HEK293 (cell line): ENCODE measurements at regions not wholly inside any gene's neighbourhood (a gene's known extent, or its start where the extent isn't known, plus 50 kb on each side); places are given as distances from the start of the nearest gene placed in this dataset.

Experiments
- CTCF ChIP-seq: fragments of 450-650 bp; formaldehyde crosslinking; IDR thresholded peaks from 2 replicates; pipeline ENCODE4 v1.5.1; 2016; ENCODE audit warnings: missing biosample characterization, missing genetic modification characterization
- HOXC10 ChIP-seq: sonication (generic); formaldehyde crosslinking; IDR thresholded peaks from 2 replicates; pipeline ENCODE4 v1.8.1; 2023; ENCODE audit warnings: mild to moderate bottlenecking, missing genetic modification reagents
- REST ChIP-seq: fragments of 450-650 bp; formaldehyde crosslinking; IDR thresholded peaks from 2 replicates; pipeline ENCODE4 v1.5.1; 2016; ENCODE audit warnings: missing biosample characterization, missing genetic modification characterization
- ZBTB7A ChIP-seq: fragments of 450-650 bp; formaldehyde crosslinking; IDR thresholded peaks from 2 replicates; pipeline ENCODE4 v1.5.1; 2016; ENCODE audit warnings: low read depth, missing biosample characterization, missing genetic modification characterization
- ZNF138 ChIP-seq: fragments of 450-650 bp; formaldehyde crosslinking; IDR thresholded peaks from 2 replicates; pipeline ENCODE4 v1.5.1; 2016; ENCODE audit warnings: missing biosample characterization, missing genetic modification characterization, borderline replicate concordance
- ZNF24 ChIP-seq: fragments of 450-650 bp; formaldehyde crosslinking; IDR thresholded peaks from 2 replicates; pipeline ENCODE4 v1.5.1; 2016; ENCODE audit warnings: missing biosample characterization, missing genetic modification characterization
- ZNF501 ChIP-seq: fragments of 450-650 bp; formaldehyde crosslinking; IDR thresholded peaks from 2 replicates; pipeline ENCODE4 v1.5.1; 2016; ENCODE audit warnings: missing biosample characterization, missing genetic modification characterization
- ZNF514 ChIP-seq: fragments of 450-650 bp; formaldehyde crosslinking; IDR thresholded peaks from 2 replicates; pipeline ENCODE4 v1.5.1; 2016; ENCODE audit warnings: missing biosample characterization, missing genetic modification characterization
- TF ChIP-seq, protein P1 (sequence below): fragments of 450-650 bp; formaldehyde crosslinking; IDR thresholded peaks from 2 replicates; pipeline ENCODE4 v1.5.0; 2017; ENCODE audit warnings: missing biosample characterization, missing genetic modification characterization, borderline replicate concordance
- TF ChIP-seq, protein P2 (sequence below): fragments of 450-650 bp; formaldehyde crosslinking; IDR thresholded peaks from 2 replicates; pipeline ENCODE4 v1.5.1; 2016; ENCODE audit warnings: missing biosample characterization, missing genetic modification characterization

DNA sequence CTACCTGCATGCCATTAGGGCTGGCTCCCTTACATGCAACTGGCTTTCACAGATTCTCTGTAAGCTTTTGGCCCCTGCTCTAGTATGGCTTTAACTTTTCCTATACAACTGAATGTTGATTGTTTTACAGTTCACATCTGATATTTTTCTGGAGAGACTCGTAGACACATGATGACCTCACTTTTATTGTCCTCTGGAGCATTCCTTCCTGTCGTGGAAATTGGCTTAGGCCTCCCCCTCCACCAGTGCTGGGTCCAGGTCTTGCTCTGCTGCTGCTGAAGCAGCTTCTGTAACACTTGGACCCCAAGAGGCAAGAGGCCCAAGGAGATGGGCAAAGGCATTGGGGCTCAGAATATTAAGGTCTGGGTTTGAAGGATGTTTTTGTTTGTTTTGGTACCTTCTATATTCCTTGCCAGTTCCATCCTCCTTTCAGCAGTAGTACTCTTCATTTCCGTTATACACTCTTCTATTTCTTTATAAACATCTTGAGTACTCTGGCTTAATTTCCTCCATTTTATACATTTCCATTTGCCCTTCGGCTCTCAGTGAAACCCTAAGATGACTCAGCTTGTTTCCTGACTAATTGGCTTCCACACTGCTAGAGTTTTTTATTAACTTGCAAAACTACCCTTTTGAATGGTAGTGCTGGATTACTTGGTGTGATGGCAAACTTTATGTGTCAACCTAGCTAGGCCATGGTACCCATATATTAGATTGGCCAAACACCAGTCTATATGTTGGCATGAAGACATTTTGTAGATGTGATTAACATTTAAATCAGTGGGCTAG is 219.8 kb downstream of the CDCA7 start:
- TF ChIP-seq ZNF24 (tag by site-specific recombination) (no peak), ZBTB7A (no peak), CTCF (no peak), ZNF138 (tag by site-specific recombination) (no peak), ZNF501 (tag by site-specific recombination) (no peak), REST (no peak), HOXC10 (no peak), ZNF514 (no peak)
- TF ChIP-seq, protein P1, sequence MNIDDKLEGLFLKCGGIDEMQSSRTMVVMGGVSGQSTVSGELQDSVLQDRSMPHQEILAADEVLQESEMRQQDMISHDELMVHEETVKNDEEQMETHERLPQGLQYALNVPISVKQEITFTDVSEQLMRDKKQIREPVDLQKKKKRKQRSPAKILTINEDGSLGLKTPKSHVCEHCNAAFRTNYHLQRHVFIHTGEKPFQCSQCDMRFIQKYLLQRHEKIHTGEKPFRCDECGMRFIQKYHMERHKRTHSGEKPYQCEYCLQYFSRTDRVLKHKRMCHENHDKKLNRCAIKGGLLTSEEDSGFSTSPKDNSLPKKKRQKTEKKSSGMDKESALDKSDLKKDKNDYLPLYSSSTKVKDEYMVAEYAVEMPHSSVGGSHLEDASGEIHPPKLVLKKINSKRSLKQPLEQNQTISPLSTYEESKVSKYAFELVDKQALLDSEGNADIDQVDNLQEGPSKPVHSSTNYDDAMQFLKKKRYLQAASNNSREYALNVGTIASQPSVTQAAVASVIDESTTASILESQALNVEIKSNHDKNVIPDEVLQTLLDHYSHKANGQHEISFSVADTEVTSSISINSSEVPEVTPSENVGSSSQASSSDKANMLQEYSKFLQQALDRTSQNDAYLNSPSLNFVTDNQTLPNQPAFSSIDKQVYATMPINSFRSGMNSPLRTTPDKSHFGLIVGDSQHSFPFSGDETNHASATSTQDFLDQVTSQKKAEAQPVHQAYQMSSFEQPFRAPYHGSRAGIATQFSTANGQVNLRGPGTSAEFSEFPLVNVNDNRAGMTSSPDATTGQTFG (tag by site-specific recombination) = no peak
- TF ChIP-seq, protein P2, sequence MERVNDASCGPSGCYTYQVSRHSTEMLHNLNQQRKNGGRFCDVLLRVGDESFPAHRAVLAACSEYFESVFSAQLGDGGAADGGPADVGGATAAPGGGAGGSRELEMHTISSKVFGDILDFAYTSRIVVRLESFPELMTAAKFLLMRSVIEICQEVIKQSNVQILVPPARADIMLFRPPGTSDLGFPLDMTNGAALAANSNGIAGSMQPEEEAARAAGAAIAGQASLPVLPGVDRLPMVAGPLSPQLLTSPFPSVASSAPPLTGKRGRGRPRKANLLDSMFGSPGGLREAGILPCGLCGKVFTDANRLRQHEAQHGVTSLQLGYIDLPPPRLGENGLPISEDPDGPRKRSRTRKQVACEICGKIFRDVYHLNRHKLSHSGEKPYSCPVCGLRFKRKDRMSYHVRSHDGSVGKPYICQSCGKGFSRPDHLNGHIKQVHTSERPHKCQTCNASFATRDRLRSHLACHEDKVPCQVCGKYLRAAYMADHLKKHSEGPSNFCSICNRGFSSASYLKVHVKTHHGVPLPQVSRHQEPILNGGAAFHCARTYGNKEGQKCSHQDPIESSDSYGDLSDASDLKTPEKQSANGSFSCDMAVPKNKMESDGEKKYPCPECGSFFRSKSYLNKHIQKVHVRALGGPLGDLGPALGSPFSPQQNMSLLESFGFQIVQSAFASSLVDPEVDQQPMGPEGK (tag by site-specific recombination) = no peak
